ENCODE measurements at regions not wholly inside any gene's neighbourhood (a gene's known extent, or its start where the extent isn't known, plus 50 kb on each side); places are given as distances from the start of the nearest gene placed in this dataset.
"Not testable (repeated sequence)": the region's sequence is repeated elsewhere in the genome, so short reads cannot be mapped to it uniquely, and the experiment has no call there.

GRCh38 chr6:88458662-88459061 is 292.5 kb upstream of the CNR1 start:
- DNase-seq (ENCODE audit: low spot score) (no peak), FAIRE-seq (no peak)

- DNase-seq (ENCODE audit: low spot score): no peak
- FAIRE-seq: no peak
Observed at GRCh38 chr6:88456221-88456859, 290.2 kb upstream of the CNR1 start.

- FAIRE-seq (no peak), DNase-seq (ENCODE audit: low spot score) (no peak)
Observed at GRCh38 chr6:88455317-88455716, 289.2 kb upstream of the CNR1 start.

GRCh38 chr6:88454658-88455057 is 288.5 kb upstream of the CNR1 start:
- FAIRE-seq: no peak
- no peak for DNase-seq (ENCODE audit: low spot score)

- DNase-seq (ENCODE audit: low spot score) (no peak), FAIRE-seq (no peak)
Observed at GRCh38 chr6:88449770-88450169, 283.6 kb upstream of the CNR1 start.

- no peak for FAIRE-seq
- DNase-seq (ENCODE audit: low spot score): no peak
Observed at GRCh38 chr6:88445188-88445965, 279.2 kb upstream of the CNR1 start.

- FAIRE-seq (no peak), DNase-seq (ENCODE audit: low spot score) (no peak)
Observed at GRCh38 chr6:88443554-88443953, 277.4 kb upstream of the CNR1 start.

GRCh38 chr6:88442737-88443136 is 276.6 kb upstream of the CNR1 start:
- no peak for FAIRE-seq
- DNase-seq (ENCODE audit: low spot score): no peak

GRCh38 chr6:88441346-88441745 is 275.2 kb upstream of the CNR1 start:
- FAIRE-seq (no peak), DNase-seq (ENCODE audit: low spot score) (no peak)

GRCh38 chr6:88428068-88428467 is 261.9 kb upstream of the CNR1 start:
- no peak for FAIRE-seq
- DNase-seq (ENCODE audit: low spot score): no peak

- DNase-seq (ENCODE audit: low spot score) (no peak), FAIRE-seq (no peak)
Observed at GRCh38 chr6:88426005-88426404, 259.9 kb upstream of the CNR1 start.

- no peak for DNase-seq (ENCODE audit: low spot score)
- no peak for FAIRE-seq
Observed at GRCh38 chr6:88422831-88423230, 256.7 kb upstream of the CNR1 start.

GRCh38 chr6:88420967-88421488 is 254.9 kb upstream of the CNR1 start:
- not testable (repeated sequence) for FAIRE-seq; DNase-seq (ENCODE audit: low spot score)

- FAIRE-seq; DNase-seq (ENCODE audit: low spot score): not testable (repeated sequence)
Observed at GRCh38 chr6:88418921-88419810, 253.0 kb upstream of the CNR1 start.

GRCh38 chr6:88417361-88417760 is 251.2 kb upstream of the CNR1 start:
- DNase-seq (ENCODE audit: low spot score); FAIRE-seq: not testable (repeated sequence)

- DNase-seq (ENCODE audit: low spot score): no peak
- FAIRE-seq: no peak
Observed at GRCh38 chr6:88413459-88413858, 247.3 kb upstream of the CNR1 start.

GRCh38 chr6:88408355-88408754 is 242.2 kb upstream of the CNR1 start:
- DNase-seq (ENCODE audit: low spot score); FAIRE-seq: not testable (repeated sequence)

- not testable (repeated sequence) for DNase-seq (ENCODE audit: low spot score); FAIRE-seq
Observed at GRCh38 chr6:88406674-88407073, 240.5 kb upstream of the CNR1 start.

- no peak for FAIRE-seq
- DNase-seq (ENCODE audit: low spot score): no peak
Observed at GRCh38 chr6:88403486-88403885, 237.3 kb upstream of the CNR1 start.

- DNase-seq (ENCODE audit: low spot score) (no peak), FAIRE-seq (no peak)
Observed at GRCh38 chr6:88402909-88403308, 236.8 kb upstream of the CNR1 start.

- not testable (repeated sequence) for DNase-seq (ENCODE audit: low spot score); FAIRE-seq
Observed at GRCh38 chr6:88390998-88391397, 224.9 kb upstream of the CNR1 start.

- DNase-seq (ENCODE audit: low spot score) (no peak), FAIRE-seq (no peak)
Observed at GRCh38 chr6:88388589-88388988, 222.4 kb upstream of the CNR1 start.

Data from urothelium cell line (cell line).